ENCODE measurements at regions not wholly inside any gene's neighbourhood (a gene's known extent, or its start where the extent isn't known, plus 50 kb on each side); places are given as distances from the start of the nearest gene placed in this dataset.
"Not testable (repeated sequence)": the region's sequence is repeated elsewhere in the genome, so short reads cannot be mapped to it uniquely, and the experiment has no call there.

DNA sequence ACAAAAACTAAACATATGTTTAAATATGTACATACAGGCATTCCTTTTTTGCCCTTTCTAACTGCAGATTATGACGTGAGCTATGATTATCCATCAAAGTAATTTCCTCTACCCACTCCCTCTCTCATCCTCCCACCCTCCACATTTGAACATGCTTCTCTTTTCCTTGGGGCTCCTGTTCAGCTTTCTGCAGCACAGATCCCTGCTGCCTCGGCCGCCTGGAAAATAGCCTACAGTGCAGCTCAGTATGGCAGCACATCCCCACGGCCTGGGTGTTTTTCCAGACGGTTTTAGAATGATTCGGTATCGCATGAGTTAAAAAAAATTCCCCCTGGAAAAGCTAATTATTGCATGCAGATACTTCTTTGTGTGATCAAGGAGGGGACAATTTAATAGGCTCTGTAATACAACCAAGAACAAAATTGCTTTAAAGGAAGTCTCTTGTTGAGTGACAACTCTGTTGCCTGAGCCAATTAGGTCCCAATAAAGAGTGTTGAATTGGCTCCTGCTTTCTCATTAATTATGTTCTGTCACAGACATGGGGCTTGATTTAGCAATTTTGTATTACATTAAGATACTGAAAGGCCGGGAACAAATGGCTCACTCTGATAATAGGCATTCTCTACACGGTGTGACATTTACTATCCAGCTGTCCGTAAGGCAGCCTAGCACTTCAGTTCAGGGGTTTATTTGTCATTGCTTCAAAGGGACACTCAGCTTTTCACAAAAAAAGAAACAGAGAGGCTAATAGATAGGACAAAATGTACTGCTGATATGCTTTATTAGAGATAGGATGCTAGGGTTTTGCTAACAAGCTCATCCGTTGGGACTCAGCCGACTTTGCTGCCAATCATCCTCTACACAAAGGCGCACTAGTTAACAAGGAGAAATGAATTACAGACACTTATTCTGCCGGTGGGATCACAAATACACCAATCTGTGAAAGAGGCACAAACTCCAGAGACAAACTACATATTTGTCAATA lies 285.8 kb upstream of the G2E3 start:
- H3K4me3 ChIP-seq (replicated peaks; ENCODE audit: low read depth, low read length), result no peak overlapping the region
- no peak for DNase-seq (ENCODE audit: low read depth)
- TF ChIP-seq, protein P1, sequence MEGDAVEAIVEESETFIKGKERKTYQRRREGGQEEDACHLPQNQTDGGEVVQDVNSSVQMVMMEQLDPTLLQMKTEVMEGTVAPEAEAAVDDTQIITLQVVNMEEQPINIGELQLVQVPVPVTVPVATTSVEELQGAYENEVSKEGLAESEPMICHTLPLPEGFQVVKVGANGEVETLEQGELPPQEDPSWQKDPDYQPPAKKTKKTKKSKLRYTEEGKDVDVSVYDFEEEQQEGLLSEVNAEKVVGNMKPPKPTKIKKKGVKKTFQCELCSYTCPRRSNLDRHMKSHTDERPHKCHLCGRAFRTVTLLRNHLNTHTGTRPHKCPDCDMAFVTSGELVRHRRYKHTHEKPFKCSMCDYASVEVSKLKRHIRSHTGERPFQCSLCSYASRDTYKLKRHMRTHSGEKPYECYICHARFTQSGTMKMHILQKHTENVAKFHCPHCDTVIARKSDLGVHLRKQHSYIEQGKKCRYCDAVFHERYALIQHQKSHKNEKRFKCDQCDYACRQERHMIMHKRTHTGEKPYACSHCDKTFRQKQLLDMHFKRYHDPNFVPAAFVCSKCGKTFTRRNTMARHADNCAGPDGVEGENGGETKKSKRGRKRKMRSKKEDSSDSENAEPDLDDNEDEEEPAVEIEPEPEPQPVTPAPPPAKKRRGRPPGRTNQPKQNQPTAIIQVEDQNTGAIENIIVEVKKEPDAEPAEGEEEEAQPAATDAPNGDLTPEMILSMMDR (IDR thresholded peaks at IDR 0.05; ENCODE audit: low read length, missing control alignments), result no peak

DNA sequence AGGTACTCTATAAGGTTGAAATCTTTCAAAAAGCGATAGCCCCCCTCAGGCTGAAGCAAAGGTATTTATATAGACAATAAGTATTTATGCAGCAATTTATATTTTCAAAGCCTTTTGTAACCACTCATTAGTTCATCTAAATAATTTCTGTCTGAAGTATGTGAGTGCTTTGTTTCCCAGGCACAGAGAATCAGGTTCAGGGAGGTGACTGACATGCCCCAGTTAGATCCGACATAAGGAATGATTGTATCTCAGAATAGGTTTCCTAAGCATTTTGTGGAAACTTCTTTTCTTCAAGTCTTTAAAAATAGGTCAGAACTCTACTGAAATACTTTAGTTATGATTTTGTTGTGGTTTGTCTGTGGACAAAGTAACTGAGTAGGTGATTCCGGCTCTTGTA lies 283.4 kb upstream of the G2E3 start:
- no peak for DNase-seq (ENCODE audit: low read depth)
- no peak overlapping the region for H3K4me3 ChIP-seq (replicated peaks; ENCODE audit: low read depth, low read length)
- TF ChIP-seq, protein P1 (IDR thresholded peaks at IDR 0.05; ENCODE audit: low read length, missing control alignments), result no peak

GRCh38 chr14:30277268-30277667 lies 281.7 kb upstream of the G2E3 start:
- H3K4me3 ChIP-seq (replicated peaks; ENCODE audit: low read depth, low read length), result no peak overlapping the region
- TF ChIP-seq, protein P1 (IDR thresholded peaks at IDR 0.05; ENCODE audit: low read length, missing control alignments), result no peak
- no peak for DNase-seq (ENCODE audit: low read depth)

GRCh38 chr14:30278856-30279255 lies 280.1 kb upstream of the G2E3 start:
- DNase-seq (ENCODE audit: low read depth), result not testable (repeated sequence)

GRCh38 chr14:30283822-30284446 lies 275.0 kb upstream of the G2E3 start:
- TF ChIP-seq, protein P1 (IDR thresholded peaks at IDR 0.05; ENCODE audit: low read length, missing control alignments), result peak; percentile 97
- DNase-seq (ENCODE audit: low read depth), result peak; percentile 65
- no peak overlapping the region for H3K4me3 ChIP-seq (replicated peaks; ENCODE audit: low read depth, low read length)

More at GRCh38 chr14:30278856-30279255, 280.1 kb upstream of the G2E3 start:
- not testable (repeated sequence) for H3K4me3 ChIP-seq (replicated peaks; ENCODE audit: low read depth, low read length)

- no peak for DNase-seq (ENCODE audit: low read depth)
- no peak overlapping the region for H3K4me3 ChIP-seq (replicated peaks; ENCODE audit: low read depth, low read length)
- TF ChIP-seq, protein P1 (IDR thresholded peaks at IDR 0.05; ENCODE audit: low read length, missing control alignments), result no peak
Measured at GRCh38 chr14:30284808-30285207, 274.1 kb upstream of the G2E3 start.

All from fibroblast of pulmonary artery (primary cell).